ENCODE measurements at regions not wholly inside any gene's neighbourhood (a gene's known extent, or its start where the extent isn't known, plus 50 kb on each side); places are given as distances from the start of the nearest gene placed in this dataset.

GRCh38 chr2:236317938-236318396 is 53.8 kb upstream of the ASB18 start:
- H3K4me1 ChIP-seq, result no peaks in the 10 kb centered on the region
- DNase-seq (ENCODE audit: low spot score), result no peak
- H3K27ac ChIP-seq, result no peak overlapping the region
- no peak overlapping the region for H3K4me3 ChIP-seq
- peaks cover 0 to 12% of the 10 kb centered on the region in 2 donors for H3K9me3 ChIP-seq
- H3K36me3 ChIP-seq, result no peaks in the 10 kb centered on the region
- TF ChIP-seq CTCF (IDR thresholded peaks at IDR 0.05), result no peak
- no peaks in the 10 kb centered on the region for H3K27me3 ChIP-seq

GRCh38 chr2:236318401-236318800 is 54.2 kb upstream of the ASB18 start:
- DNase-seq (ENCODE audit: low spot score), result no peak
- peaks cover 0 to 7% of the 10 kb centered on the region in 2 donors for H3K9me3 ChIP-seq
- TF ChIP-seq CTCF (IDR thresholded peaks at IDR 0.05), result no peak
- H3K27me3 ChIP-seq, result no peaks in the 10 kb centered on the region
- no peak overlapping the region for H3K27ac ChIP-seq
- H3K4me1 ChIP-seq, result no peaks in the 10 kb centered on the region
- no peaks in the 10 kb centered on the region for H3K36me3 ChIP-seq
- H3K4me3 ChIP-seq, result no peak overlapping the region

- no peak for TF ChIP-seq CTCF (IDR thresholded peaks at IDR 0.05)
- no peak overlapping the region for H3K4me3 ChIP-seq
- no peak overlapping the region for H3K27ac ChIP-seq
- no peaks in the 10 kb centered on the region for H3K4me1 ChIP-seq
- DNase-seq (ENCODE audit: low spot score), result no peak
- no peaks in the 10 kb centered on the region for H3K27me3 ChIP-seq
- H3K36me3 ChIP-seq, result no peaks in the 10 kb centered on the region
- peaks cover 0 to under 1% of the 10 kb centered on the region in 2 donors for H3K9me3 ChIP-seq
These were observed 54.8 kb upstream of the ASB18 start for GRCh38 chr2:236319036-236319435.

- no peak for DNase-seq (ENCODE audit: low spot score)
- Histone ChIP-seq H3K4me1 (no peaks in the 10 kb centered on the region), H3K36me3 (no peaks in the 10 kb centered on the region), H3K27me3 (no peaks in the 10 kb centered on the region), H3K4me3 (no peak overlapping the region), H3K9me3 (no peaks in the 10 kb centered on the region), H3K27ac (no peak overlapping the region)
- no peak for TF ChIP-seq CTCF (IDR thresholded peaks at IDR 0.05)
These were observed 57.2 kb upstream of the ASB18 start for GRCh38 chr2:236321415-236321814.

- H3K27me3 ChIP-seq, result no peaks in the 10 kb centered on the region
- DNase-seq (ENCODE audit: low spot score), result no peak
- H3K9me3 ChIP-seq, result no peaks in the 10 kb centered on the region
- TF ChIP-seq CTCF (IDR thresholded peaks at IDR 0.05), result no peak
- H3K27ac ChIP-seq, result no peak overlapping the region
- no peaks in the 10 kb centered on the region for H3K4me1 ChIP-seq
- no peak overlapping the region for H3K4me3 ChIP-seq
- no peaks in the 10 kb centered on the region for H3K36me3 ChIP-seq
These were observed 69.4 kb upstream of the ASB18 start for GRCh38 chr2:236333417-236334121.

Data from right atrium auricular region (tissue), 2 donors.